ENCODE measurements at regions not wholly inside any gene's neighbourhood (a gene's known extent, or its start where the extent isn't known, plus 50 kb on each side); places are given as distances from the start of the nearest gene placed in this dataset.
"Not testable (repeated sequence)": the region's sequence is repeated elsewhere in the genome, so short reads cannot be mapped to it uniquely, and the experiment has no call there.

- not testable (repeated sequence) for H3K36me3 ChIP-seq (ENCODE audit: control insufficient read depth, low read depth, low read length); H3K27me3 ChIP-seq (ENCODE audit: control insufficient read depth, insufficient read depth, low read length); H3K4me1 ChIP-seq (ENCODE audit: control insufficient read depth, low read depth, low read length); H3K27ac ChIP-seq (ENCODE audit: low read length); H3K9ac ChIP-seq (ENCODE audit: low read length); H3K9me3 ChIP-seq (ENCODE audit: control insufficient read depth, low read depth, low read length); H3K4me3 ChIP-seq (ENCODE audit: low read length)
Measured at GRCh38 chr6:82517896-82518295, 154.3 kb downstream of the TPBG start.

DNA sequence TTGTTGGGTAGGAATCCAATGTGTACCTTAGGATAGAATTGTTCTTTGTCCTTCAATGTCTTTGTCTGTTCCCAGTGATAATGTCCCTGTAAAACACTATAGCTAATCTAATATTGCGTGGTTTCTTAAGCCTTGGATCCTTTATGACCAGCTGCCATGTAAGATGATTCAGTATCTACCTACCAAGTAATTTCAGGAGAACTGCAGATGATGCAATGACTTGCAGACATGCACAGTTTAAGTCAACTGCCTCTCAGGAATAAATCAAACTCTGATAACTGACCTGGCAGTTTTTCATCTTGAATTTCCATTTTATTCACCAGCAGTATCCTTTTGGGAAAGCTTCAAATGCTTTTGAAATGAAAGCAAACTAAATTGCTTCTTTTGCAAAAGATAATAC lies 157.8 kb downstream of the TPBG start:
- Histone ChIP-seq H3K27me3 (ENCODE audit: control insufficient read depth, insufficient read depth, low read length) (no peaks in the 10 kb centered on the region), H3K4me1 (ENCODE audit: control insufficient read depth, low read depth, low read length) (no peaks in the 10 kb centered on the region), H3K36me3 (ENCODE audit: control insufficient read depth, low read depth, low read length) (no peaks in the 10 kb centered on the region), H3K27ac (ENCODE audit: low read length) (no peak overlapping the region), H3K9me3 (ENCODE audit: control insufficient read depth, low read depth, low read length) (no peaks in the 10 kb centered on the region), H3K4me3 (ENCODE audit: low read length) (no peak overlapping the region), H3K9ac (ENCODE audit: low read length) (no peak overlapping the region)

- Histone ChIP-seq H3K27ac (ENCODE audit: low read length) (no peak overlapping the region), H3K36me3 (ENCODE audit: control insufficient read depth, low read depth, low read length) (no peaks in the 10 kb centered on the region), H3K9me3 (ENCODE audit: control insufficient read depth, low read depth, low read length) (no peaks in the 10 kb centered on the region), H3K4me1 (ENCODE audit: control insufficient read depth, low read depth, low read length) (no peaks in the 10 kb centered on the region), H3K27me3 (ENCODE audit: control insufficient read depth, insufficient read depth, low read length) (no peaks in the 10 kb centered on the region), H3K9ac (ENCODE audit: low read length) (no peak overlapping the region), H3K4me3 (ENCODE audit: low read length) (no peak overlapping the region)
Measured at GRCh38 chr6:82521861-82522260, 158.2 kb downstream of the TPBG start.

GRCh38 chr6:82524031-82524430 lies 160.4 kb downstream of the TPBG start:
- H3K4me3 ChIP-seq (ENCODE audit: low read length) = no peak overlapping the region
- no peak overlapping the region for H3K9ac ChIP-seq (ENCODE audit: low read length)
- H3K36me3 ChIP-seq (ENCODE audit: control insufficient read depth, low read depth, low read length) = no peaks in the 10 kb centered on the region
- no peaks in the 10 kb centered on the region for H3K4me1 ChIP-seq (ENCODE audit: control insufficient read depth, low read depth, low read length)
- H3K9me3 ChIP-seq (ENCODE audit: control insufficient read depth, low read depth, low read length) = no peaks in the 10 kb centered on the region
- no peak overlapping the region for H3K27ac ChIP-seq (ENCODE audit: low read length)
- H3K27me3 ChIP-seq (ENCODE audit: control insufficient read depth, insufficient read depth, low read length) = no peaks in the 10 kb centered on the region

DNA sequence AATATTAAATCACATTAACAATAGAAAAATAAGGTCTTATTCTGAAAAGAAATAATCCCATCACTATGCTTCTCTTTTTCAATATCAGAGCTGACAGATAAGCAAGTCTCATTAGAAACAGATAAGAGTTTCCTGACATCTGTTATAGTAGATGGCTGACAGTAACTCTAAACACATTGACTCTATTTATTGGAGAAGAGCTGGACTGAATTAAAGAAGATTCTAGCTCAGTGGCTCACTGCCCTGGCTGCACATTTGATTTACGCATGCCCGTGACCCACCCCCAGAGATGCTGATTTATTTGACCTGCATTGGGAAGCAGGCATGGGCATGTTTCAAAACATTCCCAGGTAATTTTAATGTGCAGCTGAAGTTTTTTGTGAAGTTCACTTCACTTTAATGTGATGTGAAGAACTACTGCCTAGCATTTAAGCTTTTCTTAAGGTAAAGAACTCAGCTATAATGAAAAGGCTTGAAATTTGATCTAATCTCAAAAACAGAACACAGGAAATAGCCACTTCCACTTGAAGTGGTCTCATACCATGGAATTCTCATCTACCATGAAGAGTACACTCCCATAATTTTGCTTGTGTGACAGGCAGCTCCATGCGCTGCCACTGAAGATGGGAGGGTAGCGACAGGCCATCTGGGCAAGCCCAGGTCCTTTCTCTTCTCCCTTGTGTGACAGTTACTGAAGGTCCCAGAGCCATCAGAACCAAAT lies 162.3 kb downstream of the TPBG start:
- no peak overlapping the region for H3K4me3 ChIP-seq (ENCODE audit: low read length)
- no peaks in the 10 kb centered on the region for H3K9me3 ChIP-seq (ENCODE audit: control insufficient read depth, low read depth, low read length)
- H3K27ac ChIP-seq (ENCODE audit: low read length) = no peak overlapping the region
- no peaks in the 10 kb centered on the region for H3K4me1 ChIP-seq (ENCODE audit: control insufficient read depth, low read depth, low read length)
- H3K36me3 ChIP-seq (ENCODE audit: control insufficient read depth, low read depth, low read length) = no peaks in the 10 kb centered on the region
- H3K9ac ChIP-seq (ENCODE audit: low read length) = no peak overlapping the region
- H3K27me3 ChIP-seq (ENCODE audit: control insufficient read depth, insufficient read depth, low read length) = no peaks in the 10 kb centered on the region

DNA sequence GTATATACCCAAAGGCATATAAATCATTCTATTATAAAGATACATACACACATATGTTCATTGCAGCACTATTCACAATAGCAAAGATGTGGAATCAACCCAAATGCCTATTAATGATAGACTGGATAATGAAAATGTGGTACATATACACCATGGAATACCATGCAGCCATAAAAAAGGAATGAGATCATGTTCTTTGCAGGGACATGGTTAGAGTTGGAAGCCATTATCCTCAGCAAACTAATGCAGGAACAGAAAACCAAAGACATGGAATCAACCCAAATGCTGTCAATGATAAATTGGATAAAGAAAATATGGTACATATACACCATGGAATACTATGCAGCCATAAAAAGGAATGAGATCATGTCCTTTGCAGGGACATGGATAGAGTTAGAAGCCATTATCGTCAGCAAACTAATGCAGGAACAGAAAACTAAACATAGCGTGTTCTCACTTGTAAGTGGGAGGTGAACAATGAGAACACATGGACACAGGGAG lies 166.4 kb downstream of the TPBG start:
- not testable (repeated sequence) for H3K4me3 ChIP-seq (ENCODE audit: low read length); H3K27me3 ChIP-seq (ENCODE audit: control insufficient read depth, insufficient read depth, low read length); H3K36me3 ChIP-seq (ENCODE audit: control insufficient read depth, low read depth, low read length); H3K27ac ChIP-seq (ENCODE audit: low read length); H3K9me3 ChIP-seq (ENCODE audit: control insufficient read depth, low read depth, low read length); H3K9ac ChIP-seq (ENCODE audit: low read length); H3K4me1 ChIP-seq (ENCODE audit: control insufficient read depth, low read depth, low read length)

- Histone ChIP-seq H3K9ac (ENCODE audit: low read length) (no peak overlapping the region), H3K27me3 (ENCODE audit: control insufficient read depth, insufficient read depth, low read length) (no peaks in the 10 kb centered on the region), H3K27ac (ENCODE audit: low read length) (no peak overlapping the region), H3K4me3 (ENCODE audit: low read length) (no peak overlapping the region), H3K4me1 (ENCODE audit: control insufficient read depth, low read depth, low read length) (no peaks in the 10 kb centered on the region), H3K36me3 (ENCODE audit: control insufficient read depth, low read depth, low read length) (no peaks in the 10 kb centered on the region), H3K9me3 (ENCODE audit: control insufficient read depth, low read depth, low read length) (no peaks in the 10 kb centered on the region)
Measured at GRCh38 chr6:82534876-82535275, 171.3 kb downstream of the TPBG start.

DNA sequence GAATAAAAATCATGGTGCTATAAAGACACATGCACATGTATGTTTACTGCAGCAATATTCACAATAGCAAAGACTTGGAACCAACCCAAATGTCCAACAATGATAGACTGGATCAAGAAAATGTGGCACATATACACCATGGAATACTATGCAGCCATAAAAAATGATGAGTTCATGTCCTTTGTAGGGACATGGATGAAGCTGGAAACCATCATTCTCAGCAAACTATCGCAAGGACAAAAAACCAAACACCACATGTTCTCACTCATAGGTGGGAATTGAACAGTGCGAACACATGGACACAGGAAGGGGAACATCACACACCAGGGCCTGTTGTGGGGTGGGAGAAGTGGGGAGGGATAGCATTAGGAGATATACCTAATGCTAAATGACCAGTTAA lies 185.9 kb downstream of the TPBG start:
- H3K27ac ChIP-seq (ENCODE audit: low read length); H3K36me3 ChIP-seq (ENCODE audit: control insufficient read depth, low read depth, low read length); H3K4me3 ChIP-seq (ENCODE audit: low read length); H3K9ac ChIP-seq (ENCODE audit: low read length); H3K9me3 ChIP-seq (ENCODE audit: control insufficient read depth, low read depth, low read length); H3K27me3 ChIP-seq (ENCODE audit: control insufficient read depth, insufficient read depth, low read length); H3K4me1 ChIP-seq (ENCODE audit: control insufficient read depth, low read depth, low read length): not testable (repeated sequence)

DNA sequence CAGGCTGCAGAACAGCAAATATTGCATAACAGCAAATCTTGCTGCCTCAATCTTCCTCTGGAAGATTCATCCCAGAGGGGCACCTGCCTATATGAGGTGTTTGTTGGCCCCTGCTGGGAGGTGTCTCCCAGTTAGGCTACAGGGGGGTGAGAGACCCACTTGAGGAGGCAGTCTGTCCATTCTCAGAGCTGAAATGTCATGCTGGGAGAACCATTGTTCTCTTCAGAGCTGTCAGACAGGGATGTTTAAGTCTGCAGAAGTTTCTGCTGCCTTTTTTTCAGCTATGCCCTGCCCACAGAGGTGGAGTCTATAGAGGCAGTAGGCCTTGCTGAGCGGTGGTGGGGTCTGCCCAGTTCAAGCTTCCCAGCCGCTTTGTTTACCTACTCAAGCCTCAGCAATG lies 187.7 kb downstream of the TPBG start:
- not testable (repeated sequence) for H3K4me1 ChIP-seq (ENCODE audit: control insufficient read depth, low read depth, low read length); H3K27ac ChIP-seq (ENCODE audit: low read length); H3K9ac ChIP-seq (ENCODE audit: low read length); H3K9me3 ChIP-seq (ENCODE audit: control insufficient read depth, low read depth, low read length); H3K36me3 ChIP-seq (ENCODE audit: control insufficient read depth, low read depth, low read length); H3K27me3 ChIP-seq (ENCODE audit: control insufficient read depth, insufficient read depth, low read length); H3K4me3 ChIP-seq (ENCODE audit: low read length)

DNA sequence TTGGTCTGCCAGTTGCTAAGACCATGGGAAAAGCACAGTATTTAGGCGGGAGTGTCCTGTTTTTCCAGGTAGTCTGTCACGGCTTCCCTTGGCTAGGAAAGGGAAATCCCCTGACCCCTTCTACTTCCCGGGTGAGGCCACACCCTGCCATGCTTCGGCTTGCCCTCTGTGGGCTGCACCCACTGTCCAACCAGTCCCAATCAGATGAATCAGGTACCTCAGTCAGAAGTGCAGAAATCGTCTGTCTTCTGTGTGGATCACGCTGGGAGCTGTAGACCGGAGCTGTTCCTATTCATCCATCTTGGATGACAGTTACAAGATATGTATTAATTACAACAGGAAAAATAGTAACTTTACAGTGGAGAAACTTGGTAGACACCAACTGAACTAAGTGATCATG lies 188.2 kb downstream of the TPBG start:
- H3K9ac ChIP-seq (ENCODE audit: low read length) = no peak overlapping the region
- no peaks in the 10 kb centered on the region for H3K9me3 ChIP-seq (ENCODE audit: control insufficient read depth, low read depth, low read length)
- H3K4me1 ChIP-seq (ENCODE audit: control insufficient read depth, low read depth, low read length) = no peaks in the 10 kb centered on the region
- H3K27ac ChIP-seq (ENCODE audit: low read length) = no peak overlapping the region
- no peaks in the 10 kb centered on the region for H3K36me3 ChIP-seq (ENCODE audit: control insufficient read depth, low read depth, low read length)
- no peaks in the 10 kb centered on the region for H3K27me3 ChIP-seq (ENCODE audit: control insufficient read depth, insufficient read depth, low read length)
- H3K4me3 ChIP-seq (ENCODE audit: low read length) = no peak overlapping the region

GRCh38 chr6:82553863-82554531 lies 190.4 kb downstream of the TPBG start:
- Histone ChIP-seq H3K9ac (ENCODE audit: low read length) (no peak overlapping the region), H3K27ac (ENCODE audit: low read length) (no peak overlapping the region), H3K4me3 (ENCODE audit: low read length) (no peak overlapping the region), H3K4me1 (ENCODE audit: control insufficient read depth, low read depth, low read length) (no peaks in the 10 kb centered on the region), H3K9me3 (ENCODE audit: control insufficient read depth, low read depth, low read length) (no peaks in the 10 kb centered on the region), H3K36me3 (ENCODE audit: control insufficient read depth, low read depth, low read length) (no peaks in the 10 kb centered on the region), H3K27me3 (ENCODE audit: control insufficient read depth, insufficient read depth, low read length) (no peaks in the 10 kb centered on the region)

DNA sequence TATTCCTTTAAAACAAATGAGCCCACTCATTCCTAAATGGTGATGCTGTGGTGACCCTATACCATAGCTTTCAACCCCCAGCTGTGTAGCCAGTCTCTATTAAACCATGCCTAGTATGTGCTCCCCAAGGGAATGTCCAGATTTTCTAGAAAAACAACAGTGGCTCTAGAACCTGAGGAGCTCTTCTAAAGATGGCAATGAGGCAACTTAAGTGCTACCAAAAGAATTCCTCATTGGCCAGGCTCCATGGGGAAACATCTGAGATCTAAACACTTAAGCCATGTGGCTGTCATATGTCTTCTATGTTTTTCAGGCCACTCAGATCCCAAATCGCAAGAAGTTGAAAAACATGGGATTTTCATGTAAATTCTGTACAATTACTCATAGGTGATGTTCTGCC lies 191.0 kb downstream of the TPBG start:
- H3K9me3 ChIP-seq (ENCODE audit: control insufficient read depth, low read depth, low read length) = no peaks in the 10 kb centered on the region
- no peaks in the 10 kb centered on the region for H3K4me1 ChIP-seq (ENCODE audit: control insufficient read depth, low read depth, low read length)
- no peaks in the 10 kb centered on the region for H3K36me3 ChIP-seq (ENCODE audit: control insufficient read depth, low read depth, low read length)
- no peaks in the 10 kb centered on the region for H3K27me3 ChIP-seq (ENCODE audit: control insufficient read depth, insufficient read depth, low read length)
- no peak overlapping the region for H3K4me3 ChIP-seq (ENCODE audit: low read length)
- H3K9ac ChIP-seq (ENCODE audit: low read length) = no peak overlapping the region
- no peak overlapping the region for H3K27ac ChIP-seq (ENCODE audit: low read length)
